Neuronal stem cell (in vitro differentiated cells): ENCODE measurements at regions not wholly inside any gene's neighbourhood (a gene's known extent, or its start where the extent isn't known, plus 50 kb on each side); places are given as distances from the start of the nearest gene placed in this dataset.
A peak's percentile ranks its signal among the peaks of the same experiment; 100 is the strongest.

Experiments used
- DNase-seq: peaks from one replicate; pipeline ENCODE4 v3.0.0-alpha.2; 2013; ENCODE audit warnings: low spot score
- H2AFZ ChIP-seq: one replicate; pipeline ENCODE4 v1.6.1; 2013; ENCODE audit warnings: mild to moderate bottlenecking, low read length, inconsistent platforms
- H2AK5ac ChIP-seq: 2 replicates; pipeline ENCODE4 v1.6.1; 2013; ENCODE audit warnings: low read depth, mild to moderate bottlenecking, inconsistent platforms, low read length, moderate library complexity, mixed read lengths
- H2BK120ac ChIP-seq: 2 replicates; pipeline ENCODE4 v1.6.1; 2013; ENCODE audit warnings: low read depth, mild to moderate bottlenecking, inconsistent platforms, low read length, moderate library complexity, mixed read lengths
- H2BK12ac ChIP-seq: one replicate; pipeline ENCODE4 v1.6.1; 2013; ENCODE audit warnings: low read length, inconsistent platforms
- H2BK15ac ChIP-seq: 2 replicates; pipeline ENCODE4 v1.6.1; 2013; ENCODE audit warnings: mild to moderate bottlenecking, low read length, inconsistent platforms, mixed read lengths
- H2BK5ac ChIP-seq: one replicate; pipeline ENCODE4 v1.6.1; 2013; ENCODE audit warnings: inconsistent platforms, mild to moderate bottlenecking, low read length, moderate library complexity
- H3K14ac ChIP-seq: one replicate; pipeline ENCODE4 v1.6.1; 2013; ENCODE audit warnings: low read length, inconsistent platforms
- H3K18ac ChIP-seq: 2 replicates; pipeline ENCODE4 v1.6.1; 2013; ENCODE audit warnings: low read length, inconsistent platforms
- H3K23ac ChIP-seq: 2 replicates; pipeline ENCODE4 v1.6.1; 2013; ENCODE audit warnings: low read depth, mild to moderate bottlenecking, mixed read lengths, low read length, inconsistent platforms; ENCODE audit not compliant: poor library complexity
- H3K27ac ChIP-seq: replicated peaks from 3 replicates; pipeline ENCODE4 v1.5.1; 2013; ENCODE audit warnings: low read length, inconsistent platforms
- H3K27me3 ChIP-seq, 3 experiments: 2 replicates each; pipeline ENCODE4 v1.6.1; 2013; ENCODE audit warnings: low read length in 3 of 3, mild to moderate bottlenecking in 2 of 3, inconsistent platforms in 1 of 3, low read depth in 1 of 3, mixed read lengths in 1 of 3, moderate library complexity in 1 of 3; ENCODE audit not compliant: control insufficient read depth in 3 of 3, insufficient read depth in 3 of 3
- H3K36me3 ChIP-seq, 2 donors: replicated peaks in 1 of 2; 2 replicates each; pipeline ENCODE4 v1.6.1; 2013; ENCODE audit warnings: low read length in 2 of 2; ENCODE audit not compliant: control insufficient read depth in 2 of 2, insufficient read depth in 2 of 2
- H3K4ac ChIP-seq: 2 replicates; pipeline ENCODE4 v1.6.1; 2013; ENCODE audit warnings: inconsistent platforms, mild to moderate bottlenecking, low read length, moderate library complexity
- H3K4me1 ChIP-seq, 2 donors: 1 replicate in 1 of 2; 2 replicates in 1 of 2; pipeline ENCODE4 v1.6.1; 2013; ENCODE audit warnings: low read length in 2 of 2, low read depth in 1 of 2; ENCODE audit not compliant: control insufficient read depth in 2 of 2, insufficient read depth in 1 of 2
- H3K4me2 ChIP-seq: one replicate; pipeline ENCODE4 v1.6.1; 2013; ENCODE audit warnings: mild to moderate bottlenecking, low read length, inconsistent platforms; ENCODE audit not compliant: insufficient read depth, poor library complexity, severe bottlenecking
- H3K4me3 ChIP-seq, 2 donors: 2 replicates each; pipeline ENCODE4 v1.5.1; 2013; ENCODE audit warnings: low read length in 2 of 2, mild to moderate bottlenecking in 2 of 2, inconsistent platforms in 1 of 2, moderate library complexity in 1 of 2
- H3K79me1 ChIP-seq: one replicate; pipeline ENCODE4 v1.6.1; 2013; ENCODE audit warnings: low read depth, mild to moderate bottlenecking, inconsistent platforms, low read length, moderate library complexity
- H3K9ac ChIP-seq: one replicate; pipeline ENCODE4 v1.6.1; 2013; ENCODE audit warnings: mild to moderate bottlenecking, low read depth, low read length, inconsistent platforms; ENCODE audit not compliant: poor library complexity
- H3K9me3 ChIP-seq, 2 donors: replicated peaks in 1 of 2; 2 replicates each; pipeline versions ENCODE3 to v1.6.1; 2013; ENCODE audit warnings: low read length in 2 of 2, mild to moderate bottlenecking in 2 of 2, inconsistent platforms in 1 of 2, low read depth in 1 of 2, mixed read lengths in 1 of 2, moderate library complexity in 1 of 2; ENCODE audit not compliant: control insufficient read depth in 2 of 2, insufficient read depth in 1 of 2
- H4K8ac ChIP-seq: one replicate; pipeline ENCODE4 v1.6.1; 2013; ENCODE audit warnings: low read depth, mild to moderate bottlenecking, inconsistent platforms, low read length, moderate library complexity
- H4K91ac ChIP-seq: one replicate; pipeline ENCODE4 v1.6.1; 2013; ENCODE audit warnings: low read length, low read depth, mild to moderate bottlenecking, inconsistent platforms; ENCODE audit not compliant: poor library complexity
- WGBS, 2 donors: extraction: QIAGEN DNeasy Blood & Tissue Kit; methylation state at CpG; one replicate each; pipeline ENCODE4 v1.1.7; 2013; ENCODE audit warnings: missing lambda C conversion rate in 2 of 2, mixed read lengths in 1 of 2; ENCODE audit not compliant: insufficient read length in 2 of 2, insufficient replicate concordance in 1 of 2; ENCODE audit errors: extremely low coverage in 2 of 2; 5-methylcytosine and 5-hydroxymethylcytosine counted together

GRCh38 chr5:82341325-82341724 lies 63.2 kb upstream of the RPS23 start:
- Histone ChIP-seq H2BK15ac (no peak overlapping the region), H2AFZ (no peak overlapping the region), H3K23ac (no peak overlapping the region), H3K14ac (no peak overlapping the region), H2BK120ac (no peak overlapping the region), H3K18ac (no peak overlapping the region), H4K8ac (no peak overlapping the region), H3K4me2 (no peak overlapping the region), H3K4me1 (peaks cover 2 to 18% of the 10 kb centered on the region in 2 donors), H3K79me1 (no peaks in the 10 kb centered on the region), H4K91ac (no peak overlapping the region), H3K4me3 (no peak overlapping the region), H3K27me3 (no peaks in the 10 kb centered on the region), H3K4ac (no peak overlapping the region), H2BK12ac (no peak overlapping the region), H2BK5ac (no peak overlapping the region), H2AK5ac (no peak overlapping the region), H3K9me3 (no peaks in the 10 kb centered on the region), H3K9ac (no peak overlapping the region), H3K27ac (no peak overlapping the region), H3K36me3 (no peaks in the 10 kb centered on the region)
- DNase-seq: no peak
- WGBS, 2 donors: no CpG with 5 or more reads among the region's 1 CpG

- no peaks in the 10 kb centered on the region for H3K79me1 ChIP-seq
- H3K9me3 ChIP-seq: no peaks in the 10 kb centered on the region
- H3K4me1 ChIP-seq: peaks cover 2 to 14% of the 10 kb centered on the region in 2 donors
- no CpG with 5 or more reads among the region's 5 CpGs for WGBS, 2 donors
- no peak overlapping the region for H3K27ac ChIP-seq
- H2BK15ac ChIP-seq: no peak overlapping the region
- H4K91ac ChIP-seq: no peak overlapping the region
- no peak overlapping the region for H3K4ac ChIP-seq
- H3K27me3 ChIP-seq: no peaks in the 10 kb centered on the region
- no peak overlapping the region for H3K18ac ChIP-seq
- no peak overlapping the region for H3K14ac ChIP-seq
- H4K8ac ChIP-seq: no peak overlapping the region
- no peak for DNase-seq
- H2BK5ac ChIP-seq: no peak overlapping the region
- H2BK120ac ChIP-seq: no peak overlapping the region
- H3K4me3 ChIP-seq: no peak overlapping the region
- H2AFZ ChIP-seq: no peak overlapping the region
- H3K9ac ChIP-seq: no peak overlapping the region
- H3K4me2 ChIP-seq: no peak overlapping the region
- H2AK5ac ChIP-seq: no peak overlapping the region
- H3K36me3 ChIP-seq: no peaks in the 10 kb centered on the region
- H3K23ac ChIP-seq: no peak overlapping the region
- H2BK12ac ChIP-seq: no peak overlapping the region
Observed at GRCh38 chr5:82340799-82341198, 62.6 kb upstream of the RPS23 start.

- Histone ChIP-seq H2AK5ac (no peak overlapping the region), H3K9me3 (no peaks in the 10 kb centered on the region), H3K27ac (no peak overlapping the region), H2BK5ac (no peak overlapping the region), H3K23ac (no peak overlapping the region), H2AFZ (peak overlapping the region; percentile 21), H3K4me2 (no peak overlapping the region), H3K9ac (no peak overlapping the region), H3K18ac (no peak overlapping the region), H3K14ac (no peak overlapping the region), H3K4me1 (peaks cover 0 to 10% of the 10 kb centered on the region in 2 donors), H2BK120ac (no peak overlapping the region), H2BK15ac (no peak overlapping the region), H3K4ac (no peak overlapping the region), H4K8ac (no peak overlapping the region), H3K79me1 (no peaks in the 10 kb centered on the region), H2BK12ac (no peak overlapping the region), H3K4me3 (no peak overlapping the region), H3K27me3 (no peaks in the 10 kb centered on the region), H4K91ac (no peak overlapping the region), H3K36me3 (no peaks in the 10 kb centered on the region)
- no CpG with 5 or more reads among the region's 3 CpGs for WGBS, 2 donors
- no peak for DNase-seq
Observed at GRCh38 chr5:82339792-82340191, 61.6 kb upstream of the RPS23 start.

GRCh38 chr5:82338771-82339373 lies 60.7 kb upstream of the RPS23 start:
- H2BK5ac ChIP-seq: no peak overlapping the region
- no peak overlapping the region for H3K27ac ChIP-seq
- H4K91ac ChIP-seq: no peak overlapping the region
- no peak overlapping the region for H3K9ac ChIP-seq
- no CpG with 5 or more reads among the region's 5 CpGs for WGBS, 2 donors
- H3K79me1 ChIP-seq: no peaks in the 10 kb centered on the region
- H3K14ac ChIP-seq: no peak overlapping the region
- H2BK120ac ChIP-seq: no peak overlapping the region
- no peak overlapping the region for H3K4ac ChIP-seq
- peaks cover 0 to 8% of the 10 kb centered on the region in 2 donors for H3K4me1 ChIP-seq
- no peak overlapping the region for H2BK15ac ChIP-seq
- H2BK12ac ChIP-seq: no peak overlapping the region
- no peak overlapping the region for H3K18ac ChIP-seq
- H3K4me3 ChIP-seq: no peak overlapping the region
- no peaks in the 10 kb centered on the region for H3K36me3 ChIP-seq
- no peaks in the 10 kb centered on the region for H3K9me3 ChIP-seq
- no peak overlapping the region for H3K23ac ChIP-seq
- H2AK5ac ChIP-seq: no peak overlapping the region
- peak overlapping the region; percentile 34 for H2AFZ ChIP-seq
- no peak overlapping the region for H4K8ac ChIP-seq
- H3K4me2 ChIP-seq: no peak overlapping the region
- DNase-seq: no peak
- H3K27me3 ChIP-seq: no peaks in the 10 kb centered on the region
